CMK (cell line): ENCODE measurements at regions not wholly inside any gene's neighbourhood (a gene's known extent, or its start where the extent isn't known, plus 50 kb on each side); places are given as distances from the start of the nearest gene placed in this dataset.

Experiments used
- DNase-seq: peaks from one replicate; pipeline ENCODE4 v3.0.0-alpha.2; 2010; ENCODE audit warnings: low read depth

DNA sequence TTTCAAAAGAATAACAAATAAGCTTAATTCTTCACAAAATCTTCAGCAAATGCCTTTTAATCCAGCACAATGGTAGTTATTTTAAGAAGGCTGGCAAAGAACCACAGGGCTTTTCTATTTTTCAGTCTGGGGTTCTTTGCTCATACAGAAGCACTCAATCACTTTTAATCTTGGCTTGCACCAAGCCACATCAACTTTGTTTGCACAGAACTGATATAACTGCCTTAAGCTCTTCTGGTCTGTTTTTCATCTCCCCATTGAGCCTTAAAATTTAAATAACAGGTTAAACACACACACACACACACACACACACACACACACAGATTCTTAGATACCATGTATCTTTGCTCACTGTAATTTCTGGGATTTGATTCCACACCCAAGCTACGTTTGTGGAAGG is 377.0 kb downstream of the GATA3 start:
- DNase-seq = no peak

DNA sequence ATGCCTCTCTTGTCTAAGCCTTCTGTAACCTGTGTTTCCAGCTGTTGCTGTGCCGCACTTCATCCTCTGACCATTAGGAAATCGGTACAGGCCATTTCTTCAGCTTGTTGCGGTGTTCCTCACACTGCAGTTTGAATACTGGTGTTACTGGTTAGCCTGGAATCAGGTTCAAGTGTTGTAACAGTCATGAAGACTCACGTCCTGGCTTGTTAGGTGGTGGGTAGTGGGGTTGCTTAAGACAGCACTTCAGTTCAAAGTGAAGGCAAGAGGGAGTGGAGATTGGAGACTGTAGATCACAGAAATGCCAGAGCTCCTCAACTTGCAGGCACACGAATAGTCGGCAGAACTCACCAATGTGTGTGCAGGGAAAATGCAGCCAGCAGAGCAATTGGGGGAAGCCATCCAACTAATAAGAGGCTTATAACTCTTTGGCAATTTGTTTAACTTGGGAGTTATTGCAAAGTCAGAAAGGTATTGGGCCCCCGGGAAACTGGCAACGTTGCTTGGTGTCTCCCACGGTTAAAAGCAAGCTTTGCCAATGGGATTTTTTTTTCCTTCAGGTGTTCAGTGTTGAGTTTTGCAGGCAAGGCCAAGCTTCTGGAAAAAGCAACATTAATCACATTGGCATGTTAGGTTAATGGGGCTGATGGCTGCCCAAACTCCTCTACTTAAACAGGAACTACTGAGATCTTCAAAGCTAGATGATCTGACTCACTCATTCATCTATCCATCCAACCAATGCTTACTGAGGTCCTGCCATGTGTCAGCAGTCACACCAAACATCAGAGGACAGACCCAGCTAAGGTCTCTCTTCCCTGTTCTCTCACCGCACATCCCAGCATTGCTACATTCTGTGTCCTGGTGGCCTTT is 380.9 kb downstream of the GATA3 start:
- DNase-seq = no peak

DNA sequence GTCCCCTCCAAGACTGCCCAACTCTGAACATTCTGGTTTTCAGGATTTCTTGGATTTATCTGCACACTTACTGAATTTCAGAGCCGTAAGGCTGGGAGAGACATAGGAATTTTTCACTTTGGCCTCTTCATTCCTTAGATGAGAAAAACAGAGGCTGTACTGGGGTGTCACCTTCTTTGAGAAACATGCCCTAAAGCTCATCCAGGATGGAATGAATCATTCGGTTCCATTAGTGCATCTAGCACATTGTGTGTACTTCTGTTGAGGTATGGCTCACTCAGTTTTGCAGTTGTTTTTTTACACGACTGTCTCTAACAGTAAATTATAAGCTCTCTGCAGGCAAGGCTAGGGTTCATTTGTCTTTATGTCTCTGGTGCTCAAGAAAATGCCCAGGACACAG is 383.4 kb downstream of the GATA3 start:
- DNase-seq = no peak

GRCh38 chr10:8438603-8439002 is 384.1 kb downstream of the GATA3 start:
- no peak for DNase-seq

DNA sequence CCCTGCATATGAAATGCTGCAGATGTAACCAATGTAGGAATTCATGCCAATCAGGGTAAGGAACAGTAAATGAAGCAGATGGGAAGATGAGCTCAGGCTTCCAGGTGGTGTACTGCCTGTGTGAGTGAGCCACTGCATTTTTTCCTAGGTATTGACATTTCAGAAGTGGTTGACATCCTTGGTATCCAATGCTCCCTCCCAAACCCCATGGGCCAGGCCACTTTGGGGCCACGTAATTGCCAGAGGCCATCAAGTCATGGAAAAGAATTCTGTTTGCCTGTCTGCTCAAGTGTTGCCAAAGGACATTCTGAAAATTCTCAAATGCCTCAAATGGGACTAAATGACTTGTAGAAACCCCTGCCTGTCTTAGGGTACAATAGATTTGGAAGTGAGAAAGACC is 384.6 kb downstream of the GATA3 start:
- no peak for DNase-seq

- no peak for DNase-seq
Measured at GRCh38 chr10:8444630-8445029, 390.1 kb downstream of the GATA3 start.

DNA sequence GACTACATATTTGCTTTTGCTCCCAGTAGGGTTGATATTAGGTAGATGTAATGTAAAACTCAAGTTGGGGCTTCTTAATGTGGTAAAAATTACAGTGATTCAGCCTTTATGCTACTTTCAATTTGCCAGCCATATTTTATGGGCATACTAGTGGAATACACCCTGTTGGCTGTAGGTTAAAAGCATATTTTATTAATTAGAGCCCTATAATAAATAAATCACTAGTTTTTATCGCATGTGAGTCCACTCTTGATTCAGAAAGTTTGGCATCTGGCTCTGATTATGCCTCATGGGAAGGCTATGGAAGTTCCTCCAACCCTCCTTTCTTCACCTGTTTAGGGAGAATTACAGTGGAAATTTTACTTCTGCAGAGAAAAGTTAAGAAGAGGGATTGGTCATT is 390.9 kb downstream of the GATA3 start:
- no peak for DNase-seq

GRCh38 chr10:8449909-8450308 is 395.4 kb downstream of the GATA3 start:
- DNase-seq = no peak

DNA sequence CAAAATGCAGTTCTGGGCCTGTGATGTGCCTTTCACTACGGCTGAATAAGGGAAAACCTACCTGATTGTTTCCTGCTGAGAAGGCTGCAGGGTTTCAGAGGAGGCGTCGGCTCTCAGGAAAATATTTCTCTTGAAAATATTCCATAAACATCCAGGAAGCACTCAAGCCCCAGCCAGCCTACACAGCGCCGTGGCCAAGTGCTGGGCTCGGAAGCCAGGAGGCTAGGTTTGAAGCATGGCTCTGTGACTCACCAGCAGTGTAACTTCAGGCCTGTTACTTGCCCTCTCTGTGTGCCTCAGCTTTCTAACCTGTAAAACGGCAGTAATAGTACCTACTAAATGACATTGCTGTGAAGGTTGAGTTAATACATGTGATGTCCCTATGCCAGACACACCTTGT is 399.1 kb downstream of the GATA3 start:
- DNase-seq = no peak

DNA sequence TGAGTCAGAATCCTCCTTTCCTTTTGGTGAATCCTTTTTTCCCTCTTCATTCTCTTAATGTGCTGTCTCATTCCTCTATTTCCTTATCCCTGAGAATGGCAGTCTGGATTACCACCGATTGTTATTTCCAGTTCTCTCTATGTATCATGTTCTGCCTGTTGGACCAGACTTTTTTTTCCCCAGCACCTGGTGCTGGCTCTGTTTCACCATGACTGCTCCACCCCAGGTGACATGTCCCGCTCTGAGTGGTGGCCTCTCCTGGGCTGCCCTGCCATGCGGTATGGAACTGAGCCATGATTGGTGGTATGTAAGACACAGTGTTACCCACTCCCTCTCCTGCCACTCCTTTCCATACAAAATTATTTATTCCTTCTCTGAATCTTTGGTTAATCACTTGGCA is 399.9 kb downstream of the GATA3 start:
- DNase-seq = no peak

DNA sequence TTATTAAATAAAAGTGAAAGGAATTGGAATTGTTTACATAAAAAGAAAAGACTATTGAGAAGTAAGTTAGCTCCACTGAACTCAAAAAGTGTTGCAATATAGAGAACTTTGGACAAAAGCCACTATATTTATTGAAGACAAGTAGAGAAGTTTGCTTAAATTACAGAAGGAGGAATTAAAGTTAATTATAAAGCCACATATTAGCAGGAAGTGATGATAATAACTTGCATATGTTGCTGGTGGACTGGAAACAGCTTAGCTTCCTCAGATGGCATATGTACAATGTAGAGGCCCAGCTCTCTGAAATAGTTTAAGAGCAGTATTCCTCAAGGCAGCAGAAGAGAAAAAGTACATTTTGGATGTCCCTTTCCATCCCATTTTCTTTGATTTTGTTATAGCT is 400.7 kb downstream of the GATA3 start:
- DNase-seq = no peak

DNA sequence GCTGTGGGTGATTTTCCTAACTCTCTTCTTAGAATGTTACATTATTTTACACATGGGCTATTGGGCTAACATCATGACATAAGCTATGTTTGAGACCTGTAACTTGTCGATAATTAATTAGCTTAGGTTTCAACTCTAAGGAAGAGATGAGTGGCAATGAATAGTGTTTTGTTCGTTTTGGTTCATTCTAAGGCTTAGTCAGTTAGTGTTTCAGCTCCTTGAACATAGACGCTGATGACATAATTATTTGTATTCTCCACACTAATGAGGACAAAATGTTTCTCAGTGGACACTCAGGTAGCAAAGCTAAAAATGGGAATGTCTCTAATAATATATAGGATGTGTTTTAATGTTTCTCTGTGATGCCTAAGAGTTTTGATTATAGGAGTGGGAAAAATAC is 401.9 kb downstream of the GATA3 start:
- DNase-seq = no peak

DNA sequence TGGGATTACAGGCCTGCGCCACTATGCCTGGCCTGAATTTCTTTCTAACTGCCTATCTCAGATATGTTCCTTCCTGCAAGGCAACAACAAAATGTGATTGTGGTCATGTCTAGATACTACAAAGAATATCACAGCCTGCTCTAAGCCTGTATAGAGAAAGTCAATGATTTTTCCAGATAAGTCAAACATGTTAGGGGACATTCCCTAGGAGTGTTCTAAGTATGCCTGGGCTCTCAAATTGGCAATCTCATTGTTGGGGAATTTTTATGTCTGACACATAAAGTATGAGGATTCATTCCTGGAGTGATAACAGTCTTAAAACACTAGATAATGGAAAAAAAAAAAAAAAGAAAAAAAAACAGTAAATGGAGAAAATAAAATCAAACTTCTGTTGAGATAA is 406.1 kb downstream of the GATA3 start:
- DNase-seq = no peak

GRCh38 chr10:8462565-8462964 is 408.1 kb downstream of the GATA3 start:
- no peak for DNase-seq

DNA sequence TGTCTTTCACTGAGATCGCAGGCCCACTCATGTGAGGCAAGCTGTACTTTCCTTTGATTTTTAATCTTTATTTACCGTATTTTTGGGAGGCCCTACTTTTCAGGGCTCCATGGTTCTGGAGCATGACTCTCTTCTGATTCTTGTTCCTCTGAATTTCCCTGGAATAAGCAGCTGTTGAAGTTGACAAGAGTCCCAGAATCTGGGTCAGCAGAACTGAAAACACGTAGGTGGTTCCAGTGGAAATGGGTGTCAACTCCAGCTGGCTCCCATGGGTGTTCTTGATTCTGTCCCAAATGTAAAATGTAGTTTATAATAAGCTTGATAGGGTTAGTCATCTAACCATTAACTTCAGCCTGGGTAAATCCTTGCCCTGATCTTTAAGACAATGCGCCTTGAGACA is 409.4 kb downstream of the GATA3 start:
- no peak for DNase-seq

DNA sequence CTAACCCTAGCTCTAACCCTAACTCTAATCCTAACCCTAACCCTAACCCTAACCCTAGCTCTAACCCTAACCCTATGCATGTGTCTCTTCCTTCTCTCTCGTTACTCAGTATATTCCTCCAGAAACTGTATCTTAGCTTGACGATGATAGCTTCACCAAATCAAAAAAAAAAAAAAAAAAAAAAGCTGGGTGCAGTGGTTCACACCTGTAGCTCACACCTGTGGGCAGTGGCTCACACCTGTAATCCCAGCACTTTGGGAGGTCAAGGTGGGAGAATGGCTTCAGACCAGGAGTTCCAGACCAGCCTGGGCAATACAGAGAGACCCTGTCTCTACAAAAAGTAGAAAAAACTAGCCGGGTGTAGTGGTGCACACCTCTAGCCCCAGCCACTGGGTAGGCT is 414.0 kb downstream of the GATA3 start:
- DNase-seq = no peak

DNA sequence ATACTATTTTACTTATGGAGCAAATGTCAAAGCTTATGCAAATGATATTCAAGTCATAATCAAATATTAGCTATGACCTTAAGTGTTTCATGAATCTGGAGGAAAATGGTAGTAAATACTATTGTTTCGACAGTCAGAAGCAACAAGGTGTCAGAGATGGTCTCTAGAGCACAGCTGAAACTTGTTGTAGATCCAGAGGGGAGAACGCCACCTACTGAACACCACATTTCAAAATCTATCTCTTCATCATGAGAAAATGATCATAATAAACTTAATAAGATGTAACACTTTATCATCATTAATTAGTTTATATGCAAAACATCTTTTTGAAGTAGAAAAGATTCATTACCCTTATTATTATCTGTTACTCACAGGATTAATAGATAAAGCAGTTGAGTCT is 418.7 kb downstream of the GATA3 start:
- DNase-seq = no peak

GRCh38 chr10:8477300-8477699 is 422.8 kb downstream of the GATA3 start:
- no peak for DNase-seq

GRCh38 chr10:8481718-8482504 is 427.4 kb downstream of the GATA3 start:
- no peak for DNase-seq

GRCh38 chr10:8485032-8485431 is 430.5 kb downstream of the GATA3 start:
- no peak for DNase-seq

- DNase-seq = no peak
Measured at GRCh38 chr10:8487346-8487745, 432.9 kb downstream of the GATA3 start.

GRCh38 chr10:8489232-8489631 is 434.7 kb downstream of the GATA3 start:
- no peak for DNase-seq

GRCh38 chr10:8489823-8490222 is 435.3 kb downstream of the GATA3 start:
- no peak for DNase-seq

GRCh38 chr10:8498290-8498689 is 443.8 kb downstream of the GATA3 start:
- no peak for DNase-seq
